Spleen (tissue), 11 donors: ENCODE measurements at regions not wholly inside any gene's neighbourhood (a gene's known extent, or its start where the extent isn't known, plus 50 kb on each side); places are given as distances from the start of the nearest gene placed in this dataset.

ENCODE experiments used
- DNase-seq: peaks from one replicate; pipeline ENCODE4 v3.0.0-alpha.2; 2020
- H3K27ac ChIP-seq, 8 donors: fragments of 200-600 bp; sonication (generic) in 7 of 8; 1 replicate in 4 of 8; 2 replicates in 4 of 8; pipeline versions ENCODE4 v1.5.0 to v1.8.0; 2016 to 2021; ENCODE audit warnings: inconsistent platforms in 4 of 8, mild to moderate bottlenecking in 4 of 8, moderate library complexity in 1 of 8
- H3K27me3 ChIP-seq, 7 donors: fragments of 200-600 bp; sonication (generic) in 6 of 7; replicated peaks in 1 of 7; 1 replicate in 4 of 7; 2 replicates in 3 of 7; pipeline versions ENCODE4 v1.5.0 to v1.8.0; 2016 to 2021; ENCODE audit warnings: inconsistent platforms in 3 of 7, mild to moderate bottlenecking in 1 of 7
- H3K36me3 ChIP-seq, 6 donors: fragments of 200-600 bp; sonication (generic) in 5 of 6; 1 replicate in 4 of 6; 2 replicates in 2 of 6; pipeline versions ENCODE4 v1.5.0 to v1.8.0; 2016 to 2021; ENCODE audit warnings: inconsistent platforms in 2 of 6
- H3K4me1 ChIP-seq, 6 donors: fragments of 200-600 bp; sonication (generic) in 5 of 6; 1 replicate in 3 of 6; 2 replicates in 3 of 6; pipeline versions ENCODE4 v1.5.0 to v1.8.0; 2016 to 2021; ENCODE audit warnings: inconsistent platforms in 3 of 6
- H3K4me3 ChIP-seq, 8 donors: fragments of 200-600 bp; sonication (generic) in 7 of 8; 1 replicate in 4 of 8; 2 replicates in 4 of 8; pipeline versions ENCODE4 v1.5.0 to v1.8.0; 2016 to 2021; ENCODE audit warnings: inconsistent platforms in 4 of 8, mild to moderate bottlenecking in 4 of 8, moderate library complexity in 2 of 8
- H3K9me3 ChIP-seq, 8 donors: fragments of 200-600 bp; sonication (generic) in 7 of 8; 1 replicate in 4 of 8; 2 replicates in 4 of 8; pipeline versions ENCODE4 v1.5.0 to v1.8.0; 2016 to 2021; ENCODE audit warnings: inconsistent platforms in 4 of 8
- POLR2A ChIP-seq, 3 donors: fragments of 450-650 bp; IDR thresholded peaks; one replicate each; pipeline ENCODE4 v1.5.1; 2017; ENCODE audit warnings: antibody characterized with exemption in 3 of 3, mild to moderate bottlenecking in 1 of 3
- POLR2AphosphoS5 ChIP-seq, 3 donors: sonication (generic); formaldehyde crosslinking; IDR thresholded peaks; one replicate each; pipeline ENCODE4 v1.5.1; 2017; ENCODE audit warnings: antibody characterized with exemption in 3 of 3
- WGBS, 5 donors: extraction: QIAGEN DNeasy Blood & Tissue Kit in 3 of 5; methylation state at CpG; one replicate each; pipeline versions ENCODE4 v1.1.5 to v1.1.7; 2013 to 2018; 5-methylcytosine and 5-hydroxymethylcytosine counted together
- intact Hi-C: fragments of 100-400 bp; cut with DNase I; formaldehyde crosslinking; loops from one replicate; pipeline ENCODE4 v1.15.0; 2023; ENCODE audit warnings: low total_unique reads
- TF ChIP-seq, protein P1 (sequence below), 11 experiments: fragments of 200-600 bp in 7 of 11; fragments of 450-650 bp in 4 of 11; sonication (generic) in 4 of 11; IDR thresholded peaks in 8 of 11; conservative IDR thresholded peaks in 3 of 11; 1 replicate in 7 of 11; 2 replicates in 4 of 11; pipeline versions ENCODE4 v1.4.0 to v1.8.0; 2016 to 2021; ENCODE audit warnings: antibody characterized with exemption in 11 of 11, inconsistent platforms in 4 of 11, mild to moderate bottlenecking in 1 of 11
- donor health status: healthy with polysubstance abuse.
- donor health status: DM: no; HTN: no; CAD: no; lungs with moderate emphysema.
- donor health status: DM: no; HTN: no; CAD: no.
- donor health status: Bipolar disorder and iron deficiency.
- donor health status: healthy.
- donor health status: DM: no; HTN: no; CAD: no.
- donor health status: DM: yes; HTN: yes; CAD: no.

DNA sequence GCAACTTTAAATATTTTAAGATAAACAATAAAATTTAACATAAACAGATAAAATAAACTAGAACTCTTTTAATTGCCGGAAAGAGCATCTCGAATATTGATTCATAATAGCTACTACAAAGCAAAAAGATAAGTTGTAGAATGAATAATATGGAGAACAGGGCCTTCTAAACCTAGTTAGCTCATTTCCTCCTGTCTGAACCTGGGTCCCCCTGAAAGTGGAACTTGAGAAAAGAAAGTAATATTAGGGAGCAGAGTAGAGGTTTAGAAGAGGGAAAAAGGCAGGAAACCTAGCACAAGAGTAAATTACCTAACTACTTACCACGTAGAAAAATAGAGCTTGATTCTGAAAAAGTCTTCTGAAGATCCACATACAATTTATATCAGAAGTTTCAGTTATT is 80.7 kb upstream of the NETO1 start:
- intact Hi-C loops, result no loop called here
- H3K27me3 ChIP-seq, result no peaks in the 10 kb centered on the region

DNA sequence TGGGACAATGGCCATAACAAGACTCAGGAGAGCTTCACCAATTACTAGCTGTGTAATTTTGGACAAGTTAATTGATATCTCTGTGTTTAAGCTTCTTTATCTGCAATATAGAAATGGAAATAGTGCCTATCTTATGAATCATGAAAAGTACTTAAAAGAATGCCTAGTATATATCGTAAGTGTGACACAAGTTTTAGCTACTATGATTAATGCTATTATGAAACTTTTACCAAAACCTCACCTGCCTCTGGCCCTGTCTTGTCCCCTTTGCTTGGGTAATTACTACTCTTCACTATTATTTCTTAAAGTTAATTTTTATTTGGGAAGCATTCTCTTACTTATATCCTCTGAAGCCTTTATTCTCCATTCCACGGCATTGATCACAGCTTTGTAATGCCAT is 75.0 kb upstream of the NETO1 start:
- Histone ChIP-seq H3K4me1 (no peaks in the 10 kb centered on the region), H3K36me3 (no peaks in the 10 kb centered on the region), H3K27ac (no peak overlapping the region), H3K9me3 (peaks cover 0 to 3% (median 0%) of the 10 kb centered on the region in 8 donors), H3K27me3 (no peaks in the 10 kb centered on the region), H3K4me3 (no peak overlapping the region)
- TF ChIP-seq POLR2AphosphoS5 (IDR thresholded peaks at IDR 0.05), result no peak
- TF ChIP-seq, protein P1, sequence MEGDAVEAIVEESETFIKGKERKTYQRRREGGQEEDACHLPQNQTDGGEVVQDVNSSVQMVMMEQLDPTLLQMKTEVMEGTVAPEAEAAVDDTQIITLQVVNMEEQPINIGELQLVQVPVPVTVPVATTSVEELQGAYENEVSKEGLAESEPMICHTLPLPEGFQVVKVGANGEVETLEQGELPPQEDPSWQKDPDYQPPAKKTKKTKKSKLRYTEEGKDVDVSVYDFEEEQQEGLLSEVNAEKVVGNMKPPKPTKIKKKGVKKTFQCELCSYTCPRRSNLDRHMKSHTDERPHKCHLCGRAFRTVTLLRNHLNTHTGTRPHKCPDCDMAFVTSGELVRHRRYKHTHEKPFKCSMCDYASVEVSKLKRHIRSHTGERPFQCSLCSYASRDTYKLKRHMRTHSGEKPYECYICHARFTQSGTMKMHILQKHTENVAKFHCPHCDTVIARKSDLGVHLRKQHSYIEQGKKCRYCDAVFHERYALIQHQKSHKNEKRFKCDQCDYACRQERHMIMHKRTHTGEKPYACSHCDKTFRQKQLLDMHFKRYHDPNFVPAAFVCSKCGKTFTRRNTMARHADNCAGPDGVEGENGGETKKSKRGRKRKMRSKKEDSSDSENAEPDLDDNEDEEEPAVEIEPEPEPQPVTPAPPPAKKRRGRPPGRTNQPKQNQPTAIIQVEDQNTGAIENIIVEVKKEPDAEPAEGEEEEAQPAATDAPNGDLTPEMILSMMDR (IDR thresholded peaks at IDR 0.05 in 8 of 11, conservative IDR thresholded peaks at IDR 0.05 in 3 of 11), result no peak
- WGBS, 5 donors, result 84 to 97% (median 93%) methylated on average over 2 of the region's 2 CpGs
- no peak for DNase-seq
- intact Hi-C loops, result no loop called here

More for the DNA sequence above, 80.7 kb upstream of the NETO1 start:
- no peak for DNase-seq
- TF ChIP-seq POLR2AphosphoS5 (IDR thresholded peaks at IDR 0.05), result no peak
- TF ChIP-seq, protein P1 (IDR thresholded peaks at IDR 0.05 in 8 of 11, conservative IDR thresholded peaks at IDR 0.05 in 3 of 11), result no peak
- no peak for TF ChIP-seq POLR2A (IDR thresholded peaks at IDR 0.05)
- Histone ChIP-seq H3K4me1 (no peaks in the 10 kb centered on the region), H3K27ac (no peak overlapping the region), H3K9me3 (peaks cover 0 to 3% (median 0%) of the 10 kb centered on the region in 8 donors), H3K4me3 (no peak overlapping the region), H3K36me3 (no peaks in the 10 kb centered on the region)
- WGBS, 5 donors, result 29 to 61% (median 38%) methylated on average over 3 of the region's 3 CpGs

DNA sequence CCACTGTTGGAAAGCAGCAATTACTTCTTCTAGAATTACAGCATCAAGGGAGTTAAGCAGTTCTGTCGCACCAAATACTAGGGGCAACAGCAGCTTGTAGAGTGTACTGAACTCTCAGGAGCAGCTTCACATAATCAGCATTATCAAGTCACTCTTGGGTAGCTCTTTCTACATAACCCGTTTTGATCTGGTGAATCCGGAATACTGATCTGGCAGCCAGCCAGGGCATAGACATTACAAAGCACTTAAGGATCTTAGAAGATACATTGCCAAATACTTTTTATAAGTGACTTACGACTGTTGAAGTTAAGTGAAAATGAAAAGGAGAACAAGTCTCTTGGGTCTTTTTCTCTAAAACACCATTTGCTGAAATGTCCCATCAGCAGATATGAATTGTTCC is 73.2 kb upstream of the NETO1 start:
- Histone ChIP-seq H3K27me3 (no peaks in the 10 kb centered on the region), H3K36me3 (no peaks in the 10 kb centered on the region), H3K9me3 (peaks cover 0 to 3% (median 0%) of the 10 kb centered on the region in 8 donors), H3K4me3 (no peak overlapping the region), H3K27ac (no peak overlapping the region), H3K4me1 (no peaks in the 10 kb centered on the region)
- WGBS, 5 donors, result 71 to 76% (median 71%) methylated on average over 4 of the region's 4 CpGs
- intact Hi-C loops, result no loop called here
- no peak for DNase-seq
- TF ChIP-seq, protein P1 (IDR thresholded peaks at IDR 0.05 in 8 of 11, conservative IDR thresholded peaks at IDR 0.05 in 3 of 11), result no peak
- no peak for TF ChIP-seq POLR2AphosphoS5 (IDR thresholded peaks at IDR 0.05)
- TF ChIP-seq POLR2A (IDR thresholded peaks at IDR 0.05), result no peak

DNA sequence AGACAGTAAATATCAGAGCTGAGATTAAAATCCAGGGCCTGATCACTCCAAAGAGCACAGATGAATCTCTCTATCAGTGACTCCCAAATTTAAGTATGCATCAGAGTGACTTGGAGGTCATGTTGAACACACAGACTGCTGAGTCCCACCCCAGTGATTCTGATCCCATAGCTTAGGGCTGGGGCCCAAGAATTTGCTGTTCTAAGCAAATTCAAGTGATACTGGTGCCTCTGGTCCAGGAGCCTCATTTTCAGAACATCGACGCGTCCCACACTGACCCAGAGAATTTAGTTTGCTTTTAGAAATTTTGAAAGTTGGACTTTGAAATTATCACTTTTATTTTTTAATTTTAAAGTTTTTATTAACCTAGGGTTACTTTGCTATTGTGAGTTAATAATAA is 72.7 kb upstream of the NETO1 start:
- Histone ChIP-seq H3K9me3 (peaks cover 0 to 3% (median 0%) of the 10 kb centered on the region in 8 donors), H3K4me1 (no peaks in the 10 kb centered on the region), H3K36me3 (no peaks in the 10 kb centered on the region), H3K27me3 (no peaks in the 10 kb centered on the region), H3K27ac (no peak overlapping the region), H3K4me3 (no peak overlapping the region)
- TF ChIP-seq POLR2AphosphoS5 (IDR thresholded peaks at IDR 0.05) (no peak), POLR2A (IDR thresholded peaks at IDR 0.05) (no peak)
- TF ChIP-seq, protein P1 (IDR thresholded peaks at IDR 0.05 in 8 of 11, conservative IDR thresholded peaks at IDR 0.05 in 3 of 11), result no peak
- intact Hi-C loops, result no loop called here
- no peak for DNase-seq
- WGBS, 5 donors, result 75 to 100% (median 95%) methylated on average over 3 of the region's 3 CpGs
